Tibial nerve (tissue), 4 donors: ENCODE measurements at regions not wholly inside any gene's neighbourhood (a gene's known extent, or its start where the extent isn't known, plus 50 kb on each side); places are given as distances from the start of the nearest gene placed in this dataset.

ENCODE experiments used
- DNase-seq, 2 donors: peaks; one replicate each; pipeline ENCODE4 v3.0.0-alpha.2; 2019; ENCODE audit warnings: low spot score in 2 of 2
- H3K27ac ChIP-seq, 4 donors: fragments of 200-600 bp; sonication (generic) in 3 of 4; one replicate each; pipeline ENCODE4 v1.5.1; 2017 to 2019; ENCODE audit warnings: mild to moderate bottlenecking in 1 of 4
- H3K27me3 ChIP-seq, 2 donors: fragments of 200-600 bp; sonication (generic) in 1 of 2; one replicate each; pipeline versions ENCODE4 v1.5.1 to v1.6.0; 2017 to 2019
- H3K36me3 ChIP-seq, 3 donors: fragments of 200-600 bp; sonication (generic); one replicate each; pipeline ENCODE4 v1.5.1; 2018 to 2019
- H3K4me1 ChIP-seq, 4 donors: fragments of 200-600 bp; sonication (generic) in 3 of 4; one replicate each; pipeline ENCODE4 v1.5.1; 2017 to 2019
- H3K4me3 ChIP-seq, 4 donors: fragments of 200-600 bp; sonication (generic) in 3 of 4; one replicate each; pipeline ENCODE4 v1.5.1; 2017 to 2019; ENCODE audit warnings: mild to moderate bottlenecking in 1 of 4, moderate library complexity in 1 of 4
- H3K9me3 ChIP-seq, 4 donors: fragments of 200-600 bp; sonication (generic) in 3 of 4; one replicate each; pipeline ENCODE4 v1.5.1; 2017 to 2019
- CTCF ChIP-seq, 5 experiments: fragments of 200-600 bp in 3 of 5; fragments of 450-650 bp in 2 of 5; sonication (generic) in 3 of 5; IDR thresholded peaks; one replicate each; pipeline ENCODE4 v1.5.1; 2016 to 2019; ENCODE audit warnings: antibody characterized with exemption in 5 of 5, mild to moderate bottlenecking in 3 of 5, moderate library complexity in 2 of 5
- EP300 ChIP-seq, 2 donors: sonication (generic); formaldehyde crosslinking; IDR thresholded peaks; one replicate each; pipeline ENCODE4 v1.6.1; 2017; ENCODE audit warnings: antibody characterized with exemption in 2 of 2, mild to moderate bottlenecking in 1 of 2
- POLR2A ChIP-seq, 2 donors: fragments of 450-650 bp; IDR thresholded peaks; one replicate each; pipeline ENCODE4 v1.6.1; 2017; ENCODE audit warnings: antibody characterized with exemption in 2 of 2, mild to moderate bottlenecking in 2 of 2, moderate library complexity in 2 of 2
- WGBS, 2 donors: methylation state at CpG; one replicate each; pipeline ENCODE4 v1.1.5; 2018; 5-methylcytosine and 5-hydroxymethylcytosine counted together

DNA sequence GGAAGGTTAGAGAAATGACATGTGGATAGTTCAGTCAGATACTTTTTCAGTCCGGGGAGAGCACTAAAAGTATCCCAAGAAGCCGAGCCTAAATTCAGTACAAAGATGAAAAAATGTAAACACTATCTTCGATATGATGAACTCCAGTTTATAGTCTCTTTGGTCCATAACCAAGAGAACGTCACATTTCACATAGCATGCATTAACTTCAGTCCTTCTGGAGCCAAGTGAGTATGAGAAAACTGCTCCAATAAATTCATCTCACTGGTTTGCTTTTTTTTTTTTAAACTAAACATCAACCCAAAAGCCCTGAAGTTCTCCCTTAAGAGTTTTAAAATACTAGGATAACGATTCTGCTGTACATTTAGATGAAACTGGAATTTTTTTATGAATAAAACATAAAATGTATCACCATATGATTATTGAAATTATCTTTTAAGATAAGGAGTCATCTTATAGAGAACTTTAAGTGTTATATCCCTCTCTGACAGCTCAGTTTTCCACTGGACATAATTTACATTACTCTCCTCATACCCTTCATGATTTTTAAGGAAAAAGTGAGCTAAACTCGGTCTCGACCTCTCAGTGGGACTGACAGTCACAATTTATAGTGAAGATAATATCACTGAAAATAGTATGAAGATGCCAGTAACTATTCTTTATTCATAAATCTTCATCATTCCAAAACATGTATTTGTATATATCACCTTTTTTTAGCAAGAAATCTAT is 841.5 kb upstream of the FLRT2 start:
- 59 to 61% methylated on average over 7 of the region's 7 CpGs for WGBS, 2 donors
- TF ChIP-seq EP300 (IDR thresholded peaks at IDR 0.05) (no peak), POLR2A (IDR thresholded peaks at IDR 0.05) (no peak)
- no peak overlapping the region for H3K4me3 ChIP-seq
- H3K27ac ChIP-seq = no peak overlapping the region
- H3K36me3 ChIP-seq = no peaks in the 10 kb centered on the region
- H3K9me3 ChIP-seq = no peaks in the 10 kb centered on the region
- no peak for DNase-seq
- H3K4me1 ChIP-seq = no peaks in the 10 kb centered on the region
- H3K27me3 ChIP-seq = no peaks in the 10 kb centered on the region

GRCh38 chr14:84694161-84694560 is 835.8 kb upstream of the FLRT2 start:
- no peak for TF ChIP-seq POLR2A (IDR thresholded peaks at IDR 0.05)
- TF ChIP-seq EP300 (IDR thresholded peaks at IDR 0.05) = no peak
- no peak for TF ChIP-seq CTCF (IDR thresholded peaks at IDR 0.05)
- Histone ChIP-seq H3K4me3 (no peak overlapping the region), H3K36me3 (no peaks in the 10 kb centered on the region), H3K27ac (no peak overlapping the region), H3K27me3 (no peaks in the 10 kb centered on the region), H3K4me1 (peaks cover 0 to 8% (median 0%) of the 10 kb centered on the region in 4 donors), H3K9me3 (no peaks in the 10 kb centered on the region)
- DNase-seq = no peak

DNA sequence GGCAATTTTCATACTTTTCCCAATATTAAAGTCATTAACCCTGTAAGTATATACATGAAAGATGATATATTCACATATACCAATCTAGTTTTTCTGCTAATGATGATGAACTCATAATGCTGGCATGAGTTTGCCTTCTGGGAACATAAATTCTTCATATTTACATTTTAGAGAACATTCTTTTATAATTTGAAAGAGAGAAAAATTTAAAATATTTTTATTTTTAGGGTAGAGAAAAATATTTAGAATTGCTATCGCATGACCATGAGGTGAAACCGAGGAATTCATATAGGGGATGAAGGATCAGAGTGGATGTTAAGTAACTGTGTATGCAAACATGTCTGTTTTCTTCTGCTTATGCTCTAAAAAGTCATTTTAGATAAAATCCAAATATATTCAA is 825.3 kb upstream of the FLRT2 start:
- TF ChIP-seq CTCF (IDR thresholded peaks at IDR 0.05) = no peak
- TF ChIP-seq POLR2A (IDR thresholded peaks at IDR 0.05) = no peak
- TF ChIP-seq EP300 (IDR thresholded peaks at IDR 0.05) = no peak
- no peak for DNase-seq
- Histone ChIP-seq H3K27ac (no peak overlapping the region), H3K9me3 (no peaks in the 10 kb centered on the region), H3K4me3 (no peak overlapping the region), H3K27me3 (no peaks in the 10 kb centered on the region), H3K36me3 (no peaks in the 10 kb centered on the region), H3K4me1 (no peaks in the 10 kb centered on the region)
- WGBS, 2 donors = 73 to 75% methylated on average over 2 of the region's 2 CpGs

GRCh38 chr14:84707830-84708229 is 822.1 kb upstream of the FLRT2 start:
- Histone ChIP-seq H3K4me3 (no peak overlapping the region), H3K36me3 (no peaks in the 10 kb centered on the region), H3K27me3 (no peaks in the 10 kb centered on the region), H3K4me1 (no peaks in the 10 kb centered on the region), H3K27ac (no peak overlapping the region), H3K9me3 (no peaks in the 10 kb centered on the region)
- TF ChIP-seq POLR2A (IDR thresholded peaks at IDR 0.05) = no peak
- no peak for TF ChIP-seq EP300 (IDR thresholded peaks at IDR 0.05)
- no peak for TF ChIP-seq CTCF (IDR thresholded peaks at IDR 0.05)
- 95 to 97% methylated on average over 1 of the region's 1 CpG for WGBS, 2 donors
- DNase-seq = no peak

DNA sequence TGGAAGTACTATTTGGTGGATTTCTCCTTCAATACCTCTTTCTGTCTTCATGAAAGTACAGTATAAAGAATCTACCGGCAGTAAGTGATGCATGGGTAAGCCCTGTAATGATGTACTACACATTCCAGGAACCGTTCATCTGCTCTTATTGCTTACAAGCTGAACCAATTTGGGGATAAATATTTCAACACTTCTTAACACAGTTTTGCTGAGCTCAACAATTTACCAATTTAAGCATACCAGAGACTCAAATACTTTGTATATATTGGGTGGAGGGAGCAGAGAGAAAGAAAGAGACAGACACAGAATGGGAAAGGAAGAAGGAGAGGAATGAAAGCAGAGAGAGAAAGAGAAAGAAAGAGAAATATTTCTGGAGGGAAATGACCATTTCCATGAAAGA is 821.1 kb upstream of the FLRT2 start:
- no peak for DNase-seq
- H3K27me3 ChIP-seq = no peaks in the 10 kb centered on the region
- H3K9me3 ChIP-seq = no peaks in the 10 kb centered on the region
- H3K4me3 ChIP-seq = no peak overlapping the region
- WGBS, 2 donors = 48 to 57% methylated on average over 2 of the region's 2 CpGs
- H3K4me1 ChIP-seq = no peaks in the 10 kb centered on the region
- H3K27ac ChIP-seq = no peak overlapping the region
- no peaks in the 10 kb centered on the region for H3K36me3 ChIP-seq
- TF ChIP-seq POLR2A (IDR thresholded peaks at IDR 0.05) = no peak
- no peak for TF ChIP-seq EP300 (IDR thresholded peaks at IDR 0.05)
- TF ChIP-seq CTCF (IDR thresholded peaks at IDR 0.05) = no peak

DNA sequence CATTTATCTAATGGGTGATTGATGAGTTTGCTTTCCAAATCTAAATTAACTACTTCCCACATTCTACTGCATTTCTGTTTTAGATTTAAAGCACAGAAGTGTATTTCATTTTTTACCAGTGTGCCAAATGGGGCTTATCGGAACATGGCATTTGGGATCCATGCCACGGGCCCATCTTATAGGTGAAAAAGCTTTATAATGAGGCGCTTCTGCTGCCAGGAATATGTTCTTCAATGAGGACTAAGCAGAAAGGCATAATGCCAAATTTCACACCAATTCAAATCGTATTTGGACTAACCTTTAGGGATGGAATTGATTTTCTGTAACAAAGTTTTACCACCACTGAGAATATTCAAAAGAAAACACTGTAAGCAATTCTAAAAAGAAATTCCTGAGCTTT is 803.5 kb upstream of the FLRT2 start:
- H3K27me3 ChIP-seq = no peaks in the 10 kb centered on the region
- H3K4me1 ChIP-seq = no peaks in the 10 kb centered on the region
- no peak overlapping the region for H3K27ac ChIP-seq
- 83 to 85% methylated on average over 4 of the region's 4 CpGs for WGBS, 2 donors
- no peak for TF ChIP-seq POLR2A (IDR thresholded peaks at IDR 0.05)
- no peak for TF ChIP-seq CTCF (IDR thresholded peaks at IDR 0.05)
- no peak for TF ChIP-seq EP300 (IDR thresholded peaks at IDR 0.05)
- no peak overlapping the region for H3K4me3 ChIP-seq
- H3K36me3 ChIP-seq = no peaks in the 10 kb centered on the region
- no peak for DNase-seq
- H3K9me3 ChIP-seq = no peaks in the 10 kb centered on the region
